HG03378 (cell line): ENCODE measurements at regions not wholly inside any gene's neighbourhood (a gene's known extent, or its start where the extent isn't known, plus 50 kb on each side); places are given as distances from the start of the nearest gene placed in this dataset.
"Not testable (repeated sequence)": the region's sequence is repeated elsewhere in the genome, so short reads cannot be mapped to it uniquely, and the experiment has no call there.

ENCODE experiments used
- ATAC-seq: cut with Tn5 transposase; IDR thresholded peaks from one replicate; pipeline ENCODE4 v1.9.1; 2021; ENCODE audit warnings: mild to moderate bottlenecking, moderate library complexity; ENCODE audit not compliant: unreplicated experiment

- ATAC-seq: no peak
Measured at GRCh38 chr6:112457886-112458285, 110.8 kb downstream of the RFPL4B start.

GRCh38 chr6:112459758-112460304 is 112.7 kb downstream of the RFPL4B start:
- ATAC-seq: no peak

GRCh38 chr6:112464901-112465665 is 118.0 kb downstream of the RFPL4B start:
- ATAC-seq: no peak

GRCh38 chr6:112466373-112467151 is 119.4 kb downstream of the RFPL4B start:
- peak; percentile 90 for ATAC-seq

- ATAC-seq: no peak
Measured at GRCh38 chr6:112468359-112468758, 121.2 kb downstream of the RFPL4B start.

- ATAC-seq: no peak
Measured at GRCh38 chr6:112469306-112469705, 122.2 kb downstream of the RFPL4B start.

- no peak for ATAC-seq
Measured at GRCh38 chr6:112470376-112470775, 123.2 kb downstream of the RFPL4B start.

GRCh38 chr6:112470950-112471349 is 123.8 kb downstream of the RFPL4B start:
- ATAC-seq: no peak

- ATAC-seq: no peak
Measured at GRCh38 chr6:112475083-112475482, 128.0 kb downstream of the RFPL4B start.

GRCh38 chr6:112477125-112477524 is 130.0 kb downstream of the RFPL4B start:
- no peak for ATAC-seq

- ATAC-seq: no peak
Measured at GRCh38 chr6:112478036-112478435, 130.9 kb downstream of the RFPL4B start.

GRCh38 chr6:112479975-112480374 is 132.8 kb downstream of the RFPL4B start:
- not testable (repeated sequence) for ATAC-seq

- no peak for ATAC-seq
Measured at GRCh38 chr6:112480553-112480952, 133.4 kb downstream of the RFPL4B start.

GRCh38 chr6:112481211-112481610 is 134.1 kb downstream of the RFPL4B start:
- no peak for ATAC-seq

GRCh38 chr6:112482373-112482772 is 135.2 kb downstream of the RFPL4B start:
- no peak for ATAC-seq

- ATAC-seq: no peak
Measured at GRCh38 chr6:112485120-112485826, 138.1 kb downstream of the RFPL4B start.

- ATAC-seq: no peak
Measured at GRCh38 chr6:112485827-112486212, 138.7 kb downstream of the RFPL4B start.

- no peak for ATAC-seq
Measured at GRCh38 chr6:112486454-112486853, 139.3 kb downstream of the RFPL4B start.

GRCh38 chr6:112488238-112488637 is 141.1 kb downstream of the RFPL4B start:
- ATAC-seq: no peak

GRCh38 chr6:112501705-112502104 is 154.6 kb downstream of the RFPL4B start:
- no peak for ATAC-seq

GRCh38 chr6:112502351-112503090 is 155.4 kb downstream of the RFPL4B start:
- no peak for ATAC-seq
